T-helper 2 cell treated with Interferon-gamma antibody and Interleukin-4, amounts not matched to agents 100 ng/mL and 5 ng/mL, for 36 hours (primary cell): ENCODE measurements at regions not wholly inside any gene's neighbourhood (a gene's known extent, or its start where the extent isn't known, plus 50 kb on each side); places are given as distances from the start of the nearest gene placed in this dataset.
"Not testable (repeated sequence)": the region's sequence is repeated elsewhere in the genome, so short reads cannot be mapped to it uniquely, and the experiment has no call there.

ENCODE experiments used
- intact Hi-C: fragments of 100-400 bp; cut with micrococcal nuclease; formaldehyde crosslinking; loops from one replicate; pipeline ENCODE4 v1.15.1; 2023

DNA sequence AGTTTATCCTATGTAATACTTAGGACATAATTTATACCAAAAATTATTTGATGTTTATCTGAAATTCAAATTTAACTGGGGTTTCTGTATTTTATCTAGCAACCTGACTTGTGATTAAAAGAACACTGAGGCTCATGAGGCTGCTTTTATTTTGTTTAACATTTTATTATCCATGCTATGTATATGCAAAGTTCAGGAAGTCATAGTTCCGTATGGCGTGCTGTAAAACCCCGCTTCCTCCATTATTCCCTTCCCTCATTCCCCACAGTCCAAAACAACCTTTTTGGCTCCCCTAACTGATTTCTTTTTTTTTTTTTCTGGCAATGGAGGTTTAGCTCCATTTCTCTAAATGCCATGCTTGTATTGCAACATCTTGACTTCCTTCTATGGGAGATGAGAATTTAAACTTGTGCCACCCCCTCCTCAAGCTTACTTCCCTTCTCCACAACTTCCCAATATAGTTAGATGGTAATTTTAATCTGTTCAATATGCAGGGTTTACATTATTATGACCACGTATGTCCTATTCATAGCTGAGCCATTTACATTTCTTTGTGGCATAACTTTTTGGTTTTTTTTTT lies 138.0 kb upstream of the DNAH14 start:
- intact Hi-C loops, result no loop called here

DNA sequence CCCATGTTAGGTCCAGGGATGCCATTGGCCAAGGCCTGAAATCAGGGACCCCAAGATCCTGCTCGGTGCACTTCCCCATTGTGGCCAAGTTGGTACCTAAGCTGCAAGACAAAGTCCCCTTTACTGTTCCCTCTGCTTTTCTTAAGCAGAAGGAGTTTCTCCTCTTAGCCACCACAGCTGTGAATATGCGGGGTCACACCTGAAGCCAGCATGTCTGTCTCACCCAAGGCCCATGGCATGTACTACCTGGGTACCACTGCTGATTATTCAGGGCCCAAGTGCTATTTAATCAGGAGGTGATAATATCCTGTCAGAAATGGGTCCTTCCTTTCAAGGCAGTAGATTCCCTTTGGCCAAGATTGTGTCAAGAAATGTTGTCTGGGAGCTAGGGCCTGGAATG lies 133.9 kb upstream of the DNAH14 start:
- intact Hi-C loops, result no loop called here

DNA sequence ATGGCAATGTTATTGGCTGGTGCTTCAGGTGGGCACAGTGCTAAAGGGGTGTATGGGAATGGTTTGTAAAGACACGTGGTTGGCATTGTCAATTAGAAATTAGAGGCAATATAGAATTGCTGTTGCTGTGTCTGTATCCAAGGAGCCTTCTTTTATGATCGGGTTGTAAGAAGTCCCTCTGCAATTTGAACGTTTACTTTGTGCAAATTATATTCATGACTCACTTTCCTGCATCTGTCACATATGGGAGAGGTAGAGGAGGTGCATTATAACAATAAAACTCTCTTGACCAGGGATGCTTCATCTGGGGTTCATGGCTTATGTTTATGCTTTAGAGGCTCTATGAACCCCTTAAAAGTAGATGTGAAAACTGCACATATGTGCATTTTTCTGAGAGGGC lies 130.4 kb upstream of the DNAH14 start:
- intact Hi-C loops, result no loop called here

DNA sequence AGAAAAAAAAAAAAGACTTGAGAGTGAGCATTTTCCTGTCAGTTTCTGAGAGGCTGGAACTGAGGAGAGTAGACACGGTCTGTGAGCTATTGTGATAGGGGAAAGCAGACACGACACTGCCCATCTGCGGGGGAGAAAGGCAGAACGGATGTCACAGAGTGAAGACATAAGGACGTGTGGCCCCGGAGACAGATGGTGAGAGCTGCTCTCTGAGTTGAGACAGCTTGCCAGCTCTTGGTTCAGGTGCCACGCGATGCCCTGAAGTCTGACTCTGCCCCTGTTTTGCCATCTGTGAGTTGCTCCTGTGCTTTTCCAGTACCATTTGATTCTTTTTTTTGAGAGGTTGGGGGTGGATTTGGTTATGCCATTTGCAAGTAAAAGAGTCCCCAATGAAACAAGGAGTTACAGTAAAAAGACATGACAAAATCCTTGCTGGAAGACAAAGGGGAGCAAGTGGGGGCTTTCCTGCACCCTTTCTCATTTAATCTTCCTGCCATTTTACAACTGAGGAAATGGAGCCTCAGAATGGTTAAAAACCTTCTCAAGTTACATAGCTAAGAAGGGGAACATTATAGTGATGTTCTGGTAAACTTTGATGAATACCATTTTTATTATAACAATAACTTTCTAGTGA lies 128.9 kb upstream of the DNAH14 start:
- intact Hi-C loops, result no loop called here

DNA sequence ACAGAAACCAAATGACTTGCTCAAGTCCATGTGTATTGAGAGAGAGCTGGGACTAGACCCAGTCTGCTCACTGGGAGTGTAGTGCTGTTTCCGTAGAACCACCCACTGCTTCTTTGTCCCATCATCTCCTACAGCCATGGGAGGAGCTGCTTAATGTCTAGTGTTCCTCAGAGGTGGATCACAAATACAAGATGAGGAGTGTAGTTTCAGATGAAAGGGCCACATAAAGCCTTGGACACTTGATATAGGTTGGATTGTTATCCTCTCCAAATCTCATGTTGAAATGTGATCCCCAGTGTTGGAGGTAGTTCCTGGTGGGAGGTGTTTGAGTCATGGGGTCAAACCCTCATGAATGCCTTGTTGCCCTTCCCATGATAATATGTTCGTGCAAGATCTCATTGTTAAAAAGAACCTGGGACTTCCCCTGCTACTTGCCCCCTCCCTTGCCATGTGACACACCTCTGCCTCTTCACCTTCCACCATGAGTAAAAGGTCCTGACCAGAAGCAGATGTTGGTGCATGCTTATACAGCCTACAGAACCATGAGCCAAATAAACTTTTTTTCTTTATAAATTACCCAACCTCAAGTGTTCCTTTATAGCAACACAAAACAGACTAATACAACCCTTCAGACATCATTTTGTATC lies 127.5 kb upstream of the DNAH14 start:
- intact Hi-C loops, result no loop called here

DNA sequence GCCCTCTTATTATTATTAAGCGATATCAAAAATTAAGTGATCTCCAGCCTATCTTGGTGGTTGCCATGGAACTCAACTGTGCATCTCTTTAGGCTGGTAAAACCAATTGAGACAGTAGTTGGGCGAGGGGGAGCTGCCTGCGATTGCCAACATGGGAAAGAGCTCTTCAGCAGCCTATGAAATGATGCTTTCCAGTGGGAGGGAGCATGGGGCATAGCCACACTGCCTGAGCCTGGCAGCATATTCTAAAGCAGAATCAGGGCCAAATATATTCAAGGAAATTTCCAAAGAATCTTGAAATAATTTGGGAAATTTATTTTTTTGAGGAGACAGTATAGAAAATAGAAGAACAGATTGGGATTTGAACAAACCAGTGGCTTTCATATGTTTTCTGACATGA lies 126.9 kb upstream of the DNAH14 start:
- intact Hi-C loops, result no loop called here

DNA sequence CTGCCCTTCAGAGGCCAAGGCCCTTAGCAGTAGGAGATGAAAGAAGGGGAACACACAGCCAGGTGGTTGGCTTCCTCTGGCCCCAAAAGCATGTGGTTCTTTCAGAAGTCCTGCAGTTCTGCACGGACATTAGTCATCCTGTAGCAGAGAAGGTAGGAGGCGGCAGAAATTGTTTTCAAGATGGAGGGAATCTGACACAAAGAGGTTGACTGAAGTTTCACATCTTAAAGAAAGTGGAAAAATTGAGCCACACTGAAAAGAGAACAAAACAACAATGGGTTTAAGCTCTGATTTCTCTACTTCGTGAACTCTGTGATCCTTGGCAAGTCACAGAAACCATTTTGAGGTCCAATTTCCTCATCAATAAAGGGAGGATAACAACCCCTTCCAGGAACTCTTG lies 125.3 kb upstream of the DNAH14 start:
- intact Hi-C loops, result no loop called here

DNA sequence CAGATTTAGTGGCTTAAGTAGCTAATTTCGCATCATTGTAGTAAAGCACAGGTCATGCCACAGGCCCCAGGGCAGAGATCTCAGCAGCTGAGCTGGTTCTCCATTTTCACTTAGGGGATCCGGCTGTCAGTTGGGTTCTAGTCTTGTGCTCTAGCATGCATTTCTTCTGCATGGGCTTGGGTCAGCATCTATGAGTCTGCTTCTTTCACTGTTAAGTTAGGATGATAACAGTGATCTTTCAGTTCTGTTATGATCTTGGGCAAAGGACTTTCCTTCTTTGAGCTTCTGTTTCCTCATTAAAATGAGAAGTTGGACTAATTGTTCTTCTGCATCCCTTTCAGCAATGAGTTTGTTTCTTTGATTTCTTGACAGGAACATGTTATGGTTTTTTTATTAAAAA lies 123.6 kb upstream of the DNAH14 start:
- intact Hi-C loops, result no loop called here

DNA sequence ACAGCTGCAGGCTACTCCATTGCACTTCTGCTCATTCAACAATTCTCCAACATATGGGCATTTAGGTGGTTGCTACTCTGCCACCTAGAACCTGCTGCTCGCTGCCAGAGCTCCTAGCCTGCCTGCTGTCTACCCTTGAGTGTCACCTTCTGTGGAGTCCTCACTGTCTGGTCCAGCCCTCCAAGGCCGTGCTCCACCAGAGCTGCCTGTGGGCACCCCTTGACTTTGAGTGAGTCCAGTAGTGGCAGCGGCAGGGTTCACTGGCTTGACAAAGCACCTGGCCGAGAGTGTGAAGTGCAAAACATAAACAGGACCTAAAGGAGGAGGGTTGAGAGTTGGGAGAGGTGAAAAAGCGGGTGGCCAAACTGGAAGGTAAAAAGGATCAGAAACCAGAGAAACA lies 120.3 kb upstream of the DNAH14 start:
- intact Hi-C loops, result no loop called here

DNA sequence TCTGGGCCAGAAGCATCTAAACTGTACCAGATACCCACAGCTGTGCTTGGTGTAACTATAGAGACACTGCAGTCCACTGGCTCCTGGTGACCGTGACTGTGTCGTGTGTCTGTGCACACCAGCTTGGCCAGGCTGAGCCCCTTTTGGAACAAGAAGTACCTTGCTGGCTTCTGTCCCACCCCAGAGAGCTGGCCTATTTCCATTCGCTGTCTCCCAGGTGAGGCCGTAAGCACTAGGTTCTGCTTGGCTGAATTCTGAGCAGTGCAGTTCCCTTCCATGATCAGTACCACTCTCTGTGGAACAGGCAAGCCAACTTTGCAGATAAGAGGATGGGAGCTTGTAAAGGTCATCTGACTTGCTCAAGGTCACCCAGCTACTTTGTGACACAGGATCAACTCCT lies 119.9 kb upstream of the DNAH14 start:
- intact Hi-C loops, result no loop called here

DNA sequence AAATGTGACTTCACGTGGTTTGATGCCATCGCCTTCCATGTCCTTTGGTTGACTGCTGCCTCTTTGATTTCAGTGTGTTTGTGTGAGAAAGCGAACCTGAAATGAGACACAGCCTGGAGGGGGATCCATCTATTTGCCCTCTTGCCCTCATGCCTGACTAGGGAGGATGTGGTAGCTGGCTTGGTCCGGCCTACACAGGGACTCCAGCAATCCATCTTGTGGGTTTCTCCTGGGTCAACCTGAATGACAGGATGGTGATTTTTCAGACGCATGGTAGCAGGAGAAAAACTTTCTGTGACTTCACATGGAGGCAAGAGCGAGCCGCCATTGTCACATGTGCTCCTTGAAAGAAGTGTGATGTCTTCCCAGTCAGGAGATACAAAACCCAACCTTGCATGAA lies 117.9 kb upstream of the DNAH14 start:
- intact Hi-C loops, result no loop called here

DNA sequence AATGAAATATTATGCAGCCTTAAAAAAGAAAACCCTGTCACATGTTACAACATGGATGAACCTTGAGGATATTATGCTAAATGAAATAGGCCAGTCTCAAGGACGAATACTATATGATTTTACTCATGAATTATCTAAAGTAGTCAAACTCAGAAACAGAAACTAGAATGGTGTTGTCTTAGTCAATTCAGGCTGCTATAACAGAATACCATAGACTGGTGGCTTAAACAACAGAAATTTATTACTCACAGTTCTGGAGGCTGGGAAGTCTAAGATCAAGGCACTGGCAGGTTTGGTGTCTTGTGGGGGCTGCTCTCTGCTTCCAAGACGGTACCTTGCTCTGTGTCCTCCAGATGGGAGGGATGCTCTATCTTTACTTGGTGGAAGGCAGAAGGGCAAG lies 113.8 kb upstream of the DNAH14 start:
- intact Hi-C loops, result no loop called here

DNA sequence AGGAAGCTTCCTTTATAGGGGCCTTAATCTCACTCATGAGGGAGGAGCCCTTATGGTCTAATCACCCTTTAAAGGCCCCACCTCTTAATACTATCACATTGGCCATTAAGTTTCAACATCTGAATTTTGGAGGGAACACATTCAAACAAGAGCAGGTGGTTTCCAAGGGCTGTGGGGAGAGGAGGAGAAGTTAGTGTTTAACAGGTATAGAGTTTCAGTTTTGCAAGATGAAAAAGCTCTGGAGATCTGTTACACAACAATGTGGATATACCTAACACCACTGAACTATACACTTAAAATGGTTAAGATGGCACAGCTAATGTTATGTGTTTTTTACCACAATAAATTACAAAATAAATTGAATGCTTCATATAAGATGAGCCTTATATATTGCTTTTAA lies 113.4 kb upstream of the DNAH14 start:
- intact Hi-C loops, result no loop called here

DNA sequence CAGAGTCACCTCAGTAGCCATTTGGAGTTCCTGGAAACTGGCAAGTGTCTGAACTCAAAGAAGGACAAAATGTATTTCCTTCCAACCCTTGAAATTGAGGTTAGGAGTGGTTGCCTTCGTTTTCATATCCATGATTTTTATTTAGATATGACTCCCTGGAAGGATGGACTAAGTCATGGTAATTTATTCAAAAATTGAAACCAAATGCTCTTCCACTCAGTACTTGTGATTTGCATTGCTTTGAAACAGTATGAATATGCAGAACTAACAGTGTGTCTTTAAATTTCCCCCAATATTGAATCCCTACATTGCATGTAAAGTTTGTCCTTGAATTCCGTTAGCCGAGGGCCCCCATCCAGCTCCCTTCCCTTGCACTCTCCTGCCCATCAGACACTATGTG lies 112.1 kb upstream of the DNAH14 start:
- intact Hi-C loops, result no loop called here

DNA sequence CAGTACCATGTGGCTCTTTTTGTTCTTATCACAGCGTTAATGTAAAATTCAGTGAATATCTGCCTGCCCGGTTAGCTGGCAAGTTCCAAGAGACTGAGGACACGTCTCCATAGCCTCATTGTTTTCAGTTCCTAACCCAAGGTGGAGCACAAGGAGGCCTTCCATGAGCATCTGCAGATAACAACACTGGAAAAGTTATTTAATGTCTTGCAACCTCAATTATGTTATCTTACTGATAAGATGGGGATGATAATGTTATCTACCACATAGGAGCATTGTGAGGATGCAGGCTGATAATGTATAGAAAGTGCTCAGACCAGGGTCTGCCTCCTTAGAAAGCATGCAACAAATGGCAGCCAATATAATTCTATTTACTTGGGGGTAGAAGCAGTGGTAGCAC lies 109.6 kb upstream of the DNAH14 start:
- intact Hi-C loops, result no loop called here

DNA sequence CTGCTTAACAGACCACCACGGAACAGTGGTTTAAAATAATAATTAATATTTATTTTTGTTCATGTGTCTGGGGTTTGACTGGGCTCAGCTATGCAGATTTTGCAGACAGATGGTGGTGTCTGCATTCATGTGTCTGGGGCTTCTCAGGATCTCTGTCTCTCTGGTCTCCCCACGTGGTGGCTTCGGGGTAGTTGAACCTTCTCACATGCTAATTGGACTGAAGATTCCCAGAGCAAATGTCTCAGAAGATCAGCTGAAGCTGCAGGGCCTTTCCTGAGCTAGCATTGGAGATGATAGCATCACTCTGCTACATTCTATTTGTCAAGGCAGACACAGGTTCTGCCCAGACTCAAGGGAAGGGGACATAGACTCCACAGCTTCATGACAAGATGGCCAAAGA lies 109.1 kb upstream of the DNAH14 start:
- intact Hi-C loops, result no loop called here

DNA sequence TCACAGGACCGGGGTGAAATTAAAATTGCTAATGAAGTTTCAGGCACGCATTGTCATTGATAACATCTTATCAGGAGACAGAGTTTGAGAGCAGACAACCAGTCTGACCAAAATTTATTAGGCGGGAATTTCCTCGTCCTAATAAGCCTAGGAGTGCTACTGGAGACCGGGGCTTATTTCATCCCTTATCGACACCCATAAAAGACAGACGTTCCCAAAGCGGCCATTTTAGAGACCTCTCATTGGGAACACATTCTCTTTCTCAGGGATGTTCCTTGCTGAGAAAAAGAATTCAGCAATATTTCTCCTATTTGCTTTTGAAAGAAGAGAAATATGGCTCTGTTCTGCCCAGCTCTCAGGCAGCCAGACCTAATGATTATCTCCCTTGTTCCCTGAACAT lies 107.7 kb upstream of the DNAH14 start:
- intact Hi-C loops, result not testable (repeated sequence)

DNA sequence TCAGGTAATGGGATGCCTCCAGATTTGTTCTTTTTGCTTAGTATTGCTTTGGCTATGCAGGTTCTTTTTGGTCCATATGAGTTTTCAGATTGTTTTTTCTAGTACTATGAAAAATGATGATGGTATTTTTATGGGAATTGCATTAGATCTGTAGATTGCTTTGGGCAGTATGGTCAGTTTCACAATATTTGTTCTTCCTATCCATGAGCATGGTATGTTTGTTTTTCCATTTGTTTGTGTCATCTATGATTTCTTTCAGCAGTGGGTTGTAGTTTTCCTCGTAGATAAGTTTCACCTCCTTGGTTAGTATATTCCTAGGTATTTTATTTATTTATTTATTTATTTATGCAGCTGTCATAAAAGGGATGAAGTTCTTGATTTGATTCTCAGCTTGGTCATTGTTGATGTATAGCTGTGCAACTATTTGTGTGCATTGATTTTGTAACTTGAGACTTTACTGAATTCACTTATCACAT lies 103.9 kb upstream of the DNAH14 start:
- intact Hi-C loops, result no loop called here

DNA sequence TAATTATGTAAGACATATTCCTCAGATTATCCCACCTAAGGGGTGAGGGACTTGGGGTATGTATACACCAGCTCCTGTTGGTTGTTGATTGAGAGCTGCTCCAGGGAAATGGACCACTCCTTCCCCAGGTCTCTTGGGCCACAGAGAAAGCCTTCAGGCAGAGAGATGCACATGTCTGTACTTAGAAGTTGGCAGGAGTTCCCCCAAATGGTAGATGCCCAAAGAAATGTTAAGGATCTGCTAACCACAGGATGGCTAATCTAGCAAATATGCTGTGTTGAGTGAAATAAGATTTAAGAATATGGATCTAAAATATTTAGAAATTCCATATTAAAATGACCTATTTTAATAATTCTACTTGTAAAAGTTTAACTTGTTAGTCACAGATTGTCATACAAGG lies 100.8 kb upstream of the DNAH14 start:
- intact Hi-C loops, result no loop called here

DNA sequence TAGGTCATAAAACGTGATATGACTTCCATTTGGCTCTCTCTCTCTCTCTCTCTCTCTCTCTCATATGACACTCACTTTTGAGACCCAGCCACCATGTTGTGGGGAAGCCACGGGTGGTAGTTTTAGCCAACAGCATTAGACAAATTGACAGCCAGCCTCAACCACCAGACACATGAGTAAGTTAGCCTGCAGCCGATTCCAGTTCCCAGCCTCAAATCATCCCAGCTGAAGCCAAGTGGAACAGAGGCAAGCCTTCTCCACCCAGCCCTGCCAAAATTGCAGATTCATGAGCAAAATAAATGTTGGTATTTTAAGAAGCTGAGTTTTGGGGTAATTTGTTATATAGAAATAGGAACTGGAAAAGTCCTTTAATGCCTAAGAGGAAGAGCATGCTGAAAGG lies 98.0 kb upstream of the DNAH14 start:
- intact Hi-C loops, result no loop called here

DNA sequence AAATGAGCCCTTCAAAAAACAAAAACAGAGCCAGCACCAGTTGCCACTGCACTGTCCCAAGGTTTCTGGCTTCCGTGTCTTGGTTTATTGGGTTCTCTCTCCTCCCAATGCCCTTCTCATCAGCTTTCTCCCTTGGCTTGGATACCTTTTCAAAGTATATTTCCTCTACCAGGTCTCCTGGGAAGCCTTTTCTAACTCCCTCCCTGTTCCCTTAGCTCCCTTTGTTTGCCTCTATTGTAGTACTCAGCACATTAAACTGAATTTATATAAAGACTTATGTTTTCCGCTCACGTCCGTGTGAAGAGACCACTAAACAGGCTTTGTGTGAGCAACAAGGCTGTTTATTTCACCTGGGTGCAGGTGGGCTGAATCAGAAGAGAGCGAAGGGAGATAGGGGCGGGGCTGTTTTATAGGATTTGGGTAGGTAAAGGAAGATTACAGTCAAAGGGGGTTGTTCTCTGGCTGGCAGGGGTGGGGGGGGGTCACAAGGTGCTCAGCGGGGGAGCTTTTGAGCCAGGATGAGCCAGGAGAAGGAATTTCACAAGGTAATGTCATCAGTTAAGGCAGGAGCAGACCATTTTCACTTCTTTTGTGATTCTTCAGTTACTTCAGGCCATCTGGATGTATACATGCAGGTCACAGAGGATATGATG lies 89.7 kb upstream of the DNAH14 start:
- intact Hi-C loops, result not testable (repeated sequence)

DNA sequence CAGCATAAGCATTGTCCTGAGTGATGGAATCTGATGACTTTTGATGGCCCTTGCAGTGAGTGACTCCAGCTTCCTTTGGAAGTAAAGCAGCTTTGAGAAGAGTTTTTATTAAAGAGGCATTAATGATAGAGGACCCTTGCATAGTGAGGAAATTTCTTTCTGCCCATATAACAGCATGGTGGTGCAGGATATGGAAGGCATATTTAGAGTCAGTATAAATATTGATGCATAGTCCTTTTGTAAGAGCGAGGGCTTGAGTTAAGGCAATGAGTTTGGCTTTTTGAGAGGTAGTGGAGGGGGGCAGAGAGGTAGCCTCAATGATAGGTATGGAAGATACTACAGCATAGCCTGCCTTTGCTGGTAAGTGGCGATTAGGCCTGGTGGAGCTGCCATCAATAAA lies 87.7 kb upstream of the DNAH14 start:
- intact Hi-C loops, result not testable (repeated sequence)
